HG02970 (cell line): ENCODE measurements at regions not wholly inside any gene's neighbourhood (a gene's known extent, or its start where the extent isn't known, plus 50 kb on each side); places are given as distances from the start of the nearest gene placed in this dataset.
A peak's percentile ranks its signal among the peaks of the same experiment; 100 is the strongest.

ENCODE experiments used
- ATAC-seq: cut with Tn5 transposase; IDR thresholded peaks from one replicate; pipeline ENCODE4 v1.9.1; 2021; ENCODE audit warnings: mild to moderate bottlenecking, moderate library complexity, moderate number of reproducible peaks; ENCODE audit not compliant: unreplicated experiment, low FRiP score

GRCh38 chr13:74084375-74084935, 49.7 kb downstream of the KLF12 start:
- ATAC-seq = no peak

DNA sequence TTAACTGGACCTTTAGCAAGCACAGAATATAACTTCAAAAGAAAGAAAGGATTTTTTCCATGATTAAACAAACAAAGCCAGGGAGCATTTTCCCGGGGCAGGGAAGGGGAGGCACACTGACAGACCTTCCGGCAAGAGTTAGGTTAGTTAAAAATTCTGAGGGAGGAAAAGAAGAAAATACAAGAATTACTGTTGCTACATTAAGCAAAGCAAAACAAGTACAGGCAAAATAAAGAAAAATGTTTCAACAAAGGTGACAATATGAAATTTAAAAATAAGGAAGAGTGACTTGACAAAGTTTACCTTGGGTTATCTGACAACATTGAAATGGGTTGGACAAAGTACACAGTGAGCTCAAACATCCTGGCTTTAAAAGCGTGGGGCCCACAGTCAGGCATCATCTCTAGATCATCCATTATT, 51.5 kb downstream of the KLF12 start:
- ATAC-seq = no peak

DNA sequence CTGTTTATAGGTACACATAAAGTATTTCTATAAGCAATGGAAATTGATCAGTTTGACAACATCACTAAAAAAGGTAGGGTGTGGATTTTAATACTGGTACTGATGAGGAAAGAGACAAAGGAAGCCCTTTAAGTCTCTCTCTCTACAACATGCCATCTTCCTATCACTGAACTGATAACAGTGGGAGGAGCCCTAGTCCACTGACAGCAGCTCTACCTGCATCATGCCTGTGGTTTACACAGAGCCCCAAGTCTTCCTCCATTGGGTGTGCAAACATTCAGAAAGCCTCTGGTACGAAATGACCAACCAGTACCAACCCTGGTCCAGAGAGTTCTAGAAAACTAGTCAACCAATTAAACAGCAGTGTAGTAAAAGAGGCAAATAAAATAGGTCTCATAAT, 53.4 kb downstream of the KLF12 start:
- ATAC-seq = no peak

GRCh38 chr13:74077792-74078191, 56.4 kb downstream of the KLF12 start:
- ATAC-seq = no peak

GRCh38 chr13:74077375-74077774, 56.8 kb downstream of the KLF12 start:
- ATAC-seq = no peak

GRCh38 chr13:74074723-74075122, 59.5 kb downstream of the KLF12 start:
- ATAC-seq = no peak

DNA sequence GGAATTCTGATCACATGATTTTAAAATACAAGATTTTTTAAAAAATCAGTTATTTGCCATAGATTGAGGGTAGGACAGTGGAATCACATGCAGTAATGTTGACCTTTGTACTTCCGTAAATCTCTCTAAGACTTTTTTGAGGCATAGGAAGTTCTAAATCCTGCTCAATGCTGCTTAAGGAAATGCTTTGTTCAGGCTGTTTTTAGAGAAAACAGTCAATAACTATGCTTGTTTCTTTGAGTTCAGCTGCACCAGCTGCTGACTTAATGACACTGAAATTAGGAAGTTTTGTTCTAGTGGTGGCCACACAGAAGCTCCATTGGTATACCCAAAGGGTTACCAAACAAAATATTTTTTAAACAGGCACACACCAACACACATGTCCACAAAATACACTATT, 60.9 kb downstream of the KLF12 start:
- ATAC-seq = no peak

DNA sequence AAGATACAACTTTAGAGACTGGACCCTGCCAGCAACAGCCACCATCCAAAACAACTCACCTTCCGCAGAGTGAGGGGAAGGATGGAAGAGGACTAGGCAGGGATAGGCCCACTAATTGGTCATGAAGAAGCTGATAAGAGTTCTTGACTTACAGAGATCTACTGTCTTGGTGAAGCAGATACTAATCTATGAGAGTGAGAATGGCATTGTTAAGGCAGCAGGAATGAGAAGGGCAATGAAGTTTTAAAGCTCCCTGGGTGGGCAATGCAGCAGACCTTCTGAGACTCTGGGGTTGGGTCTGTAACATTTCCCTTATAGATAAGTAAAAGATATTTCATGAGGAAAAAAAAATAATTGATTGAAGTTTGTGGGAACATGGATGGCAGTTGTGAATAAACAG, 63.7 kb downstream of the KLF12 start:
- no peak for ATAC-seq

- ATAC-seq = no peak
These were observed 64.1 kb downstream of the KLF12 start for GRCh38 chr13:74070065-74070464.

- ATAC-seq = no peak
These were observed 65.7 kb downstream of the KLF12 start for GRCh38 chr13:74068471-74068870.

DNA sequence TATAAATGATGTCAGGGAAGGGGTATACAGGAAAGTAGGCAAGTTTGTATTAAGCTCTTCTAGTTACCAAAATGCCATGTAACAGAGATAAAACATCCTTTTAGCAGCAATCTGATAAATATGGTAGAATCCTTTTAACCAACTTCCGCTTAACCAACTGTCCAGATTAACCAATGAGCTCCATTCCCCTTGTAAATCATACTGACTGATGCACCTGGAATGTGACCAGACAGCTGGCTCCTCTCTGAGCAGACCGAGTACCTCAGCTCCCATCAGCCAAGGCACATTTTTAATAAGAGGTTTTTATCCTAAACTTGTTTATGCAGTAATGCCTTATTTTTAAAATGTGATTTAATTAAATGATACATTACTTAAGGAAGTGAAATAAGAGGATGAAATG, 66.4 kb downstream of the KLF12 start:
- ATAC-seq = no peak

GRCh38 chr13:74066937-74067336, 67.3 kb downstream of the KLF12 start:
- no peak for ATAC-seq

GRCh38 chr13:74064805-74065312, 69.3 kb downstream of the KLF12 start:
- no peak for ATAC-seq

- ATAC-seq = no peak
These were observed 70.6 kb downstream of the KLF12 start for GRCh38 chr13:74063533-74064100.

GRCh38 chr13:74062933-74063332, 71.3 kb downstream of the KLF12 start:
- ATAC-seq = peak; percentile 66

GRCh38 chr13:74061926-74062595, 72.1 kb downstream of the KLF12 start:
- ATAC-seq = peak; percentile 56

DNA sequence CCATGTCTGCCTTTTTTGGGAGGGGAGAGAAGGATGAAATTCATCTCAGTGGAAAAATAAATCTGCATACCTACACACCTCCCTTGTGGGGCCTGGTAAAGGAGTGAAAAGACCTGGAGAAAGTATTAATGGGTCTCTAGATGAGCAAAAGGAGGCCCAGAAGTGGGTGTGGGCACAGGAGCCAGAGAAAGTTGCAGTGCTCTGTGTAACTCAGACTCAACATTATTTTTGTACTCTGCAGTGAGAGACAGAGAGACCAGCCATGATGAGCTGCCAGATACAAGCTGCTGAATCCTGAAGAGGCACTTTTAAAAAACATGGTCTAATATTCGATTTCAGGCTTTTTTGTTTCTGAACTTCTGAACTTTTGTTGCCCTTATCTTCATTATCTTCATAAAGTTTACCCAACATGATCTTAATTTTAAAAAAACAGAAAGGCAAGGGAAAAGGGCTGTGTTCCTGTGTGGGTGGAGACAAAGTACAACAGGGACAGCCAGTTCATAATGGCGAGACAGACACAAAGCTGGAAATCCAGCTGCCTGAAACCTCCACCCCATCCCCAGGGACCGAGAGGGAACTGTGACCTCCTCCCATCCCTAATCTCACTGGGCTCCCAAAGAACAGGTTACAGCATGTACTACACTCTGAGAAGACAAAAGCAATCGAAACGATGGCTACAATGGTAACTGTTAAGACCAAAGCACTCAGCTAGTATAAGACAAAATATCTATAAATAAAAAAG, 77.2 kb downstream of the KLF12 start:
- no peak for ATAC-seq

GRCh38 chr13:74052402-74052928, 81.7 kb downstream of the KLF12 start:
- ATAC-seq = no peak

GRCh38 chr13:74048756-74049155, 85.4 kb downstream of the KLF12 start:
- ATAC-seq = no peak

DNA sequence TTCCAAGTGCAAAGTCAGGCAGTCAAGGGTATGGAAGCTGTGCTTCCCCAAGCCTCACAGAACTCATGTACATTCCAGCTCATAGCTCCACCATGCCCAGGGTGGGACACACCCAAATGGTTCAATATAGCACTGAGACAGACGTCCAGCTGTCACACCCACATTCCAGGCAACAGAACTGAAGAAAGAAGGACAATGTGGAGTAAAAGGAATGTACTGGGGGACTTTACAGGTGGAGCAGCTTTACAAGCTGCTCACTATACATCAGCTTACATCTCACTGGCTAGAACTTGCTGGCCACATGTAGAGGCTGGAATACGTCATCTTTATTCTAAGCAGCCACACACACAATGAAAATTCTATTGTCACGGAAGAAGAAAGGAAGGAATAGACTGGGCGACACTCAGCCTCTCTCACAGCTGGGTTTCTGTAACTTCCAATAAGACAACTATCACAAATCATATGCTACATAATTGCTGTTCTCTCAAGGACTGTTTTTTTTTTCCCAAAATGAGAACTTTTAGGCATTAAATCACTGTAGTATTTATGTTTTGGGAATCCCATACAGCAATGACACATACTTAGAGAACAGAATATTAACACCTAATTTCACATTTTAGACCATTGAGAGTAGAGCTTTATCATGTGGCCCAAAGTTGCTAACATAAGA, 86.1 kb downstream of the KLF12 start:
- ATAC-seq = no peak

GRCh38 chr13:74046431-74046830, 87.8 kb downstream of the KLF12 start:
- ATAC-seq = no peak
